HG03025 (cell line): ENCODE measurements at regions not wholly inside any gene's neighbourhood (a gene's known extent, or its start where the extent isn't known, plus 50 kb on each side); places are given as distances from the start of the nearest gene placed in this dataset.
"Not testable (repeated sequence)": the region's sequence is repeated elsewhere in the genome, so short reads cannot be mapped to it uniquely, and the experiment has no call there.

ENCODE experiments used
- ATAC-seq: cut with Tn5 transposase; IDR thresholded peaks from one replicate; pipeline ENCODE4 v1.9.1; 2021; ENCODE audit warnings: mild to moderate bottlenecking, moderate library complexity; ENCODE audit not compliant: unreplicated experiment, low FRiP score

DNA sequence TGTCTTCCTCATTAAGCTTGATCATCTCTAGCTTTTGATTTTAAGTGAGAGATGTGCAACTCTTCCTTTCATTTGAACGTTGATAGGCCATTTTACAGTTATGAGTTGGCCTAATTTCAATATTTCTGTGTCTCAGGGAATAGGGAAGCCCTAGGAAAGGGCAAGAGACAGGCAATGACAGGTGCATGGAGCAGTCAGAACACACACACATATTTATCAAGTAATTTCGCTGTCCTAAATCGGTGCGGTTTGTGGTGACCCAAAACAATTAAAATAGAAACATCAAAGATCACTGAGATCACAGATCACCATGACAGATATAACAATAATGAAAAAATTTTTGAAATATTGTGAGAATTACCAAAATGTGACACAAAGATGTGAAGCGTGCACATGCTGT lies 87.7 kb upstream of the LSM6 start:
- no peak for ATAC-seq

DNA sequence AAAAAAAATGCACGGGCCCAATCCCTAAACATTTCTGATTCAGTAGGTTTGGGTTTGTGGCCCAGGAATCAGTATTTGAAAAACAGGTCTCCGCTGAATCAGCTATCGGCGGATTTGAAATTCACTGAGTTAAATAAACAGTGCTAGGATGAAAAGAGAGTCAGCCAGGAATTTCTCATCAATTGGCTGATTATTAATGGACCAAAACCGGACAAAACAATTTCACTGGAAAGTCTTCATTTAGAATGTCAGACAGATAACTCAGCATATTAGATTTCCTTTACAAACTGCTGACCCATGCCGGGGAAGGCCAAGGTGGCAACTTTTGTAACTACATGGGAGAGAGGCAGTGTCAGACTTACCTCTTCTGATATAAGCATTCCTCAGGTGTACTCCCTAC lies 99.4 kb upstream of the LSM6 start:
- ATAC-seq: no peak

DNA sequence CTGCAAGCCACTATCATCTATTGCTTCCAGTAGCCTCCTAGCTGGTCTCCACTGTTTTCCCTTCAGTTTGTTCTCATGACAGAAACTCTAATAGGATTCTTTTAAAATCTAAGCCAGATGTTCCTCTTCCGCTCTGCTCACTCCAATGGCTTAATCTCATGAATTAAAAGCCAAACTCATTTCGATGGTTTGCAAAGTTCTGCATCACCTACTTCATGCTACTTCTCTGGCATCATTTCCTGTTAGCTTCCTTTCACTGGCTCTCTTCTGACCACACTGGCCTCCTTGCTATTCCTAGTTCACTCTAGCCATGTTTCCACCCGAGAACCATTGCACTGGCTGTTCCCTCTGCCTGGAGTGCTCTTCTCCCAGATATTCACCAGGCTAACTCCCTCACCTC lies 102.0 kb upstream of the LSM6 start:
- no peak for ATAC-seq

DNA sequence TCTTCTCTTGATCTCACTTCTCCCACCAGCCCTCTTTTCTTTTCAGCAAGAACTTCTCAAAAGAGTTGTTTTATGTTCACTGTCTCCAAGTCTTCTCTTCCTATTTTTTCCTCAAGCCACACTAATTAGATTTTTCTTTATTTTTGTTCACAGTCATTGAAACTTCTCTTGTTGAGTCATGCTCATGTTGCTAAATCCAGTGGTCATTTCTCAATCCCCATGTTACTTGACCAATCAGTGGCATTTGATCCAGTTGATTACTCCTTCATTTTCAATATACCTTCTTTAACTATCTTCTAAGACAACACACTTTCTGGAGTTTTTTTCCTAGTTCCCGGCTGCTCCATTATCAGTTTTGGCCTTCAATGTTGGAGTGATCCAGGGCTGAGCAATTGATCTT lies 103.1 kb upstream of the LSM6 start:
- no peak for ATAC-seq

DNA sequence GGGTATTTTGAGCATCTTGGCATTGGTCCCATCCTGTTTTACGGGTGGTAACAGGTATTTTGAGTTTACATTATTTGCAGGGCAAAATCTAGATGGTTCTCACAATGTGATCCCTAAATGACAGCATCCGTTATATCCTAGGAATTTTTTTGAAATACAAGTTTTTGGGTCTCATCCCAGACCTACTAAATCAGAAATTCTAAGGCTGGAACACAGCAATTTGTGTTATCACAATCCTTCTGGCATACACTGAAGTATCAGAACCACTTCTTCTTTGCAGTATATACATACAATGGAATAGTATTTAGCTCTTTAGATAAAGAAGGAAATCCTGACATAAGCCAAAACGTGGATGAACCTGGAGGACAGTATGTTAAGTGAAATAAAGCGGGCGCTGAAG lies 104.1 kb upstream of the LSM6 start:
- ATAC-seq: no peak

DNA sequence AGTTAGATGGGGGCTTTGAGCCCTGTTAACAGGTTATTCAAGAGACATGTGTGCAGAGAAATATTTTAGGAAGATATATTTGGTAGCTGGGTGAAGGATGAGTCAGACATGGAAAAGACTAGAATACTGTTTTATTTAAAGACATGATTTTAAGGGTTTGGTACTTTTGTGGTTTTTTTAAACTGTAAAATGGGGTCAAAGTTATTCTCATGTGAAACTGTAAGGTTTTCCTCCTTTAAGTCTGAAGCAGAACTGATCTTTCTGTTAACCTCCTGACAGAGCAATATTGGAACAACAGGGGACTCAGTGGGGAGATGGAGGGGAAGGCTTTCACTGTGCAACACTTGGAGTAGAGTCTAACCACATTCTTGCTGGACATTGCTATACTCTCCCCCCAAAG lies 112.4 kb upstream of the LSM6 start:
- ATAC-seq: no peak

DNA sequence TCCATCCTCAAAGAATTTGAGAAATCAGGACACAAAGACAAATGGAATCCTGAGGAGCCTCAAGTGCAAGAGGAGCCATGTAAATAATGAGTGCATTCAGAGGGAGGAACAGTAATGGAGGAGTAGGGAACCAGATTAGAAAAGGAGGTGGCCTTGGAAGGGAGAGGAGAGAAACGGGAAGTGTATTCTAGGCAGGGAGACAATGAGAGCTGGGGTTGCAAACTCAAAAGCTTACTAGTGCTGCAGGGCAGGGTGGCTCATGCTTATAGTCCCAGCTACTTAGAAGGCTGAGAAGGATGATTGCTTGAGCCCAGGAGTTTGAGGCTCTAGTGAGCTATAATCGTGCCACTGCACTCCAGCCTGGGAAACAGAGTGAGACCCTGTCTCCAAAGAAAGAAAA lies 113.2 kb upstream of the LSM6 start:
- no peak for ATAC-seq

DNA sequence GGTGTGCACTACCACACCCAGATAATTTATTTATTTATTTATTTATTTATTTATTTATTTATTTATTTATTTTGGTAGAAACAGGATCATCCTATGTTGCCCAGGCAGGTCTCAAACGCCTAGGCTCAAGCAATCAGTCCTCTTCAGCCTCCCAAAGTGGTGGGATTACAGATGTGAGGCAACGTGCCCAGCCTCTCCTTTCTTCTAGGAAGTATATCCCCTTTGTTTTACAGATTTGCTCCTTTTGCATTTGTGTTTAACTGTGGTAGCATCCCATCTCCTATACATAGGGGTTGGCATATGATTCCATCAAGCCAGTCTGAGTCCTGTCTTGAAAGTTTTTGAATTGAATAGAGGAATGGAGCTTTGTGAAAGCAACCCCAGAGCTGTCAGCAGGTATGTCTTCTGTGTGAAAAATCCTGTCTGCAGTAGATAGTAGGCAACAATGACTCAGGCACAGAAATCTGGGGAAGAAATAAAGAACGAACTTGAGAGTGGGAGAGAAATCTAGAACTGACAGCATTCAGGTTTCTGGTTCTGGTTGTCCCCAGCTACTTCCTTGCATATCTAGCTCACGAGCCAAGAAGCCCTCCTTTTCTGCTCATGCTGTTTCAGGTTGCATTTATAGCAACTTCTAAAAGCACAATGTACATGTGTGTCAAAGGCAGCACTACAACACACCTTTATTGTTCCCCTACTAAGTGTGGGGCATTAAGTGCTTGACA lies 113.7 kb upstream of the LSM6 start:
- ATAC-seq: no peak

DNA sequence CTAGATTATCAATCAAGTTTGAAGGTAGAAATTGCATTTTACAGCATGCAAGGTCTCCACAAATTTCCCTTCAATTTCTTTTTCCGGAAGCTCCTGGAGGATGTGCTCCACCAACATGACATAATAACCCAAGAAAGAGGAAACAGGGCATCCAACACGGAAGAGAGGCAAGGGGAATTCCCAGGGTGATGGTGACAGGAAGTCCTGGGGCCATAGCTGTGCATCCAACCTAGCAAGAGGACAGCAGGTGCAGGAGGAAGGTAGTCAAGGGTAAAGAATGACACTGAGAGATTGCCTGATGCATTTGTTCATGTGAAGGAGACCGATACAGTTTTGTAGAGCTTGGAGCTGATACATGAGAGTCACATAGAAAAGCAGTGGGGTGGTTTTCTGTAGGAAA lies 115.7 kb upstream of the LSM6 start:
- ATAC-seq: peak; percentile 71

DNA sequence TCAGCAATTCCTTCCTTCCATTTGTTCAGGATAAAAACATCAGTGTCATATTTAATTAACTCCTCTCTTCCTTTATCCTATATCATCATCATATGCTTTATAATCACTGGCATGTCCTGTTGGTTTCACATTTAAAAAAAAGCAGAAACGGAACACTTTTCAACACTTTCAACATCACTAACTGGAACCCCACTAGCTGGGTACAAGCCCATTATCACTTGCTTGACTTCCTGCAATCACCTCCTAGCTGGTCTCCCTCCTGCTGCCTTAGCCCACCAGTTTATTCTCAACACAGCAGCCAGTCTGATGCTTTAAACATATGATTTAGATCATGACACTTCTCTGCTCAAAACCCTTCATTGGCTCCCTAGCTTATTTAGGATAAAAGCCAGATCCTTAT lies 116.4 kb upstream of the LSM6 start:
- ATAC-seq: peak; percentile 27

DNA sequence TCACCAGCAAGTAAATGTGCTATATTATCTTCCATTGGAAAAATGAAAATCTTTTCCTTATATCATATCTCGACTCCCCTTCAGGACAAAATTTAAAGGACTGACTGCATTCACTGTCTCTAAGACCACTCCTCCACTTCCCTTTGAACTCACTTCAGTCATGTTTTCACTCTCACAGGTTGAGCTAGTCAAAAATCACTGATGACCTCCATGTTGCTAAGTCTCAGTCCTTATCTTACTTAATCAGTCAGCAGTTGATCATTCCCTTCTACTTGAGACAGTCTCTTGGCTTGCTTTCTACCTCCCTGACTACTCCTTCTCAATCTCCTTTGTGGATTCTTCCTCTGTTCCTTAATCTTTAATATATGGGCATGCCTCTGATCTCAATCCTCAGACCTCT lies 117.0 kb upstream of the LSM6 start:
- no peak for ATAC-seq

DNA sequence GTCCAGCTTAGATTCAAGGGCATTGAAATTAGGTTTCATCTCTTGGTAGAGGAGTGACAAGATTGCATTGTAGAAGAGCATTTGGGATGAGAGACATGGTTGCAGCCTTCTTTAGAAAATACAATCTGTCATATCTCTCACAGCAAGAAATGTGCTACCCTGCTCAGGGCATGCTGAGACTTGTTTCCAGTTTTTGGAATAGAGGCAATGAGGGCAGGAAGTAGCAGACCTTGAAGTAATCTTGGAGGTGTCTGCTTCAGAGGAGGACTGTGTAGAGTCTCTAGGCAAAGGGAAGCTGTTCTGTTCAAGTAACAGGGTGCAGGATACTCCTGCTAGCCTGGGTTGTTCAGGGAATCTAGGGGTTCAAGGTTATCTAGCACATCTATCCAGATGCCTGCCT lies 116.1 kb upstream of the ZNF827 start:
- ATAC-seq: no peak

DNA sequence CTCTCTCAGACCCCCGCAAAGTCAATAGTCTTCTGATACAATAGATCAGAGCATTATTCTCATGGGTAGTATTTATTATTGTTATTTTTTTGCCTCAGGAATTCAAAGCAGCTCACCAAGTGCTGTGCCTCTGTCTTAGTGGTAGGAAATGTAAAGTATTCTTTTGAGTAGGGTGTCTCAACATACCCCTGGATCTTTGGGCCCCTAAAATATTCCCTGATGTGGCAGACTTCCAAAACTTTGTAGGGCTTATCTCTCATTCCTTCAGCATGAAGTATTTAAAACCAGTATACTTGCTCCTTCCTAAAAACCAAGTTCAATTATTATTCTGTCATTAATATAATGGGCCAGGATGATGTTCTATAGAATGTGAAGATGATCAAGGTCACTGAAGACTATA lies 115.3 kb upstream of the ZNF827 start:
- ATAC-seq: no peak

DNA sequence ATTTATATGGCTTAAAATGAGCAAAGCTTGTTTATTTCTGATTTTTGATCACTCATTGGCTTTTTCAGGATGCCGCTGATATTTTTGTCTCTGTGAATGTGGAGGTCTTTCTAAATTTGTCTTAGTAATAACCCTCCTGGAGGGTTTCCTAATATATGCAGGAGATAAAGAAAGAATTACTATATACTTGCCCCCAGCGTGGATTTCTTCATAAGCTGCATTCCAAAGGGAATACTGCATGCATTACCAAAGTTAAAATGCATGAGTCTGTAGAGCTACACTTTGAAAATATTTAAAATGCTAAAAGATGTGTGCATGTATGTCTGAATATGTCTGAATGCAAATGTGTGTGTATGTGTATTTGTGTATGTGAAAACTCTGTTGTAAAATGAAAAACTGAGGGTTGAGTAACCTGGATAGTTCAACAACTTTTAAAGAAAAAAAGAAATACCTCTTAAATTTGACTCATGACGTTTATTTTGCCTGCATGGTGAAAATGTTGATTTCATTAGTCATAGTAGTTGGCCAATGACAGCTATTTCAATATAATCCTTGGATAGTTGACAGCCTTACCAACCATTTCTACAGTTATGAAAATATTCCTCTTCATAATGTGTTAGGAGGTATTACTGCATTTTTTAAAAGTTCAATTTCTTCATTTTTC lies 113.2 kb upstream of the ZNF827 start:
- no peak for ATAC-seq

DNA sequence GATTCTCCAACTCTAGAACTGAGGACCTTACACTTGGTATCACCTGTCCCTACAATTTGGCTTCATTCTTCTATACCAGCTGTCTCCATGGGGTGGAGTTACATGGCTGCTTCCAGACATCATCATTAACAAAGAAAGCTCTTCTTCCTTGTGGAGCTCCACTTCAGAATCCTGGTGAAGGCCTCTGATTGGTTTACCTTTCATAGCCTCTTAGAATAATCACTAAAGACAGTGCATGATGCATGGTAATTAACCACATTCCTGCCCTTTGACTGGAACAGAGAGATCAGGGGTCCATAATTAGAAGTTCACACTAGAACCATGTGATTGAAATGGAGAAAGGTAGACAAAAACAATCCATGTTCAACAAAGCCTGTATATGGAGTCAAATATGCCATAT lies 112.6 kb upstream of the ZNF827 start:
- no peak for ATAC-seq

DNA sequence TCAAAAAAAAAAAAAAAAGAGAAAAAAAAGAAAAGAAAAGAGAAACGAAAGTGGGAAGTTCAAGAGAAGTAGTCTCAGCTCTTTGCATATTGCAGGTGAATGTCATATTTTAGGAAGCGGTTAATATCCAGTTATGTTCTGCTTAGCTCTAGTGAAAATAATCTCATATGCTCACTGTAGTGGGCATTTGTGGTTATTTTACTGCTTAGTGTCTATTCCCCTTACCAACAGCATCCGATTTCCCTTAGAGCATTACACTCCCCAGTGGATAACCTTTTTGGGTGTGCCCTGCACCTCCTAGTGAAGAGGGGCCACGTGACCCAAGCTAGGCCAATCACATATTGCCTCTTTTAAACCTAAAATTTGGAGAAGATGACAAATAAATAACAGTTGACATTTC lies 111.2 kb upstream of the ZNF827 start:
- peak; percentile 96 for ATAC-seq

DNA sequence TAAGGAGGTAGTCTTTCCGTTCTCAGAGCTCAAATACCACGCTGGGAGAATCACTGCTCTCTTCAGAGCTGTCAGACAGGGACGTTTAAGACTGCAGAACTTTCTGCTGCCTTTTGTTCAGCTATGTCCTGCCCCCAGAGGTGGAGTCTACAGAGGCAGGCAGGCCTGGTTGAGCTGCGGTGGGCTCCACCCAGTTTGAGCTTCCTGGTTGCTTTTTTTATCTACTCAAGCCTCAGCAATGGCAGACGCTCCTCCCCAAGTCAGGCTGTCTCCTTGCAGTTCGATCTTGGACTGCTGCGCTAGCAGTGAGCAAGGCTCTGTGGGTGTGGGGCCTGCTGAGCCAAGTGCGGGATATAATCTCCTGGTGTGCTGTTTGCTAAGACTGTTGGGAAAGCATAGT lies 109.1 kb upstream of the ZNF827 start:
- not testable (repeated sequence) for ATAC-seq

DNA sequence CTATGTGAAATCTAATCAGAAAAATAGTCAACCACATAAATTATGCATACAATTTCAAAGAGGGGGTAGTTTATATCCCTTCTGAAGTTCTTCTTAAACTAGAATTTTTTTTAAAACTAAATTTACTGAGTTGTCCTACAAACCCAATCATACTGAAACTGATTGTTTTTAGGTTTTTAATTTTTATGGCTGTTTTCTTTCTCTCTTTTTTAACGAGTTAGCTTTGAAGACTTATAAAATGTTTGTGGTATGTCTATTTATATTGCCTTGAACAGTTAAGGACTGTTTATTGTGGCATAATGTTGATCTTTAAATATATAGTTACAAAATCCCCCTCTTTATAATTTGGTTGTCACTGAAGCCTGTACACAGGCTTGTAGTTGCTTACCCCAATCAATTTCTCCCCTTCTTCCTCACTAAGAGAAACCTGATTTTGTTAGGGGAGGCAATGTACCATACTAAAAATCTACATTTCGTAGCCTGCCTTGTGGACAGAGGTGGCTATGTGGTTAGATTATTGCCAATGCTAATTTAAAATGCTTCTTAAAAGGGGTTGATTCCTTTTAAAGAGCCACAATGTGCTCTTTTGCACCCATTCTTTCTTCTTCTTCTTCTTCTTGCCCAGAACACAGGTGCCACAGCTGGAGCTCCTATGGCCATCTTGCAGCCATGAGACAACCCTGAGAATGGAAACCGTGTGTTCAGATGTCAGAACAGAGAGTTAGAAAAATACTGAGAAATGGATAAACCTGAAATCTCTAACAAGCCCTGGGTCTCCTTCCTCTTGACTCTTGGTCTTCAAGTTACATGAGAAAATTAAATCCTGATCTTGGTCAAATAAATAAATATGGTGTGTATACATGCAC lies 102.7 kb upstream of the ZNF827 start:
- ATAC-seq: peak; percentile 79

DNA sequence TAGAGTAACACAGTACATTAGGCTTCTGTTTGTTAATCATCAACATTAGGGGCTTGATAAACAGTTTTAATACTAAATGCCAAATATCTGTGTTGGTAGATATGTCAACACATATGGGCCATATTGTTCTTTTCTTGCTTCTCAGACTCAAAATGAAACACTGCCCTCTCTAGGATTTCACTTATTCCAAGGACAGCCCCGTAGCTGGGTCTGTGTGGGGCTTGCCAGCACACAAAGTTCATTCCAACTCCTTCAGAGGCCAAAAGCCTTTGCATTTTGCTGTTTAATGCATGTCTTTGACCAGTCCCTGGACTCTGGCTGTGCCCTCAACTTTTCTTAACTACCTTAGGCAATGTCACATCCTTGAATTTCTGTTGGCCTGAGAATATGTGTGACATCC lies 102.0 kb upstream of the ZNF827 start:
- no peak for ATAC-seq

DNA sequence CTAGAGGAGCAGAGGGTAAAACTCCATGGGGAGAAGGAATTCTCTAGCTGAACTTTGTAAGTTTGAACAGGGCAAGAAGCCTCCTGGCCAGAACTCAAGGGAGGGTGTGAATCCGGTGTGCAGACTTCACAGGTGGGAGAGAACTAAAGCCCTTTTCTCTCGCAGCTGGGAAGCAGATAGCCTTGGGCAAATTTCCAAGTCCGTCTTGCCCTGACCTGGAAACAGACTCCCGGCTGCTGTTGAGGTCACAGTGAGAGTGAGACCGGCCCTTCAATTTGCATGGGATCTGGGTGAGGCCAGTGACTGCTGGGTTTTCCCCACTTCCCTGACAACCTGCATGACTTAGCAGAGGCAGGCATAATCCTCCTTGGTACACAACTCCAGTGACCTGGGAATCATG lies 94.5 kb upstream of the ZNF827 start:
- ATAC-seq: no peak

DNA sequence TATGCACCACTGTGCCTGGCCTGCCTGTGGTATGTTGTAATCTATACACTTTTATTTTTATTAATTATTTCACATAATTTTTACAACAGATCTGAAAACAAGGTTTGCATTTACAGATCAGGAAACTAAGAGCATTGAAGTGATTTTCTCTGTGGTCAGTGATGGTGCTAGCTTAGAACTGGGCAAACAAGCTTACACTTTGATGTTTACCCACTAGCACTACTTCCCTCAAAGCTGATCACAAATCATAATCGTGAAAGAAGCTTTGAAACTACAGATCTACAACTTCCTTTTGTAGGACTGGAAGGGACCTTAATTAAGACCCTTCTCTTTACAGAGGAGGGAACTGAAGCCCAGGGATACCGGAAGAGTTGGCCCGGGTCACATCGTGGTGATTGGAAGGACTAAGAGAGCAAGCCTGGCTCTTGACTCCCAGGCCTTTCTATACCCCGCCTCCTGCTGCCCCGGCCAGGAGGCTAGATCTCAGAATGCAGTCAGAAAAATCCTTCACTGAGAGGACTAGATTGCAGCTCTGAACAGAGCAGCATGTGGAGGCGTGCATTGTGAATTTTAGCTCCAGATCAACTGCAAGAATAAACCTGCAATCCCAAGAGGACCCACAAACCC lies 93.7 kb upstream of the ZNF827 start:
- ATAC-seq: no peak
